ENCODE measurements at regions not wholly inside any gene's neighbourhood (a gene's known extent, or its start where the extent isn't known, plus 50 kb on each side); places are given as distances from the start of the nearest gene placed in this dataset.

- TF ChIP-seq CTCF (IDR thresholded peaks at IDR 0.05 in 2 of 3, conservative IDR thresholded peaks at IDR 0.05 in 1 of 3; ENCODE audit: insufficient read depth in 2 of 3, low read depth in 1 of 3, low read length in 3 of 3): peak; percentile 64 to 68 (median 64)
These were observed 215.3 kb upstream of the TTC29 start (continued) for GRCh38 chr4:147160908-147161513.

- Histone ChIP-seq H3K36me3 (ENCODE audit: control insufficient read depth, insufficient read depth, low read length) (no peaks in the 10 kb centered on the region), H3K9ac (ENCODE audit: insufficient read depth in 1 of 2, low read depth in 2 of 2, low read length in 2 of 2) (no peak overlapping the region), H2AFZ (ENCODE audit: low read depth, low read length) (no peak overlapping the region), H3K4me3 (no peak overlapping the region), H3K27me3 (ENCODE audit: control insufficient read depth in 2 of 2, insufficient read depth in 2 of 2, low read length in 2 of 2) (peaks cover 0 to under 1% of the 10 kb centered on the region in 2 experiments; a peak in 1 of 5 replicates), H3K9me3 (replicated peaks; ENCODE audit: control insufficient read depth, insufficient read depth, low read depth, low read length) (no peaks in the 10 kb centered on the region), H3K9me1 (ENCODE audit: control insufficient read depth, insufficient read depth, low read length) (no peaks in the 10 kb centered on the region), H4K20me1 (replicated peaks; ENCODE audit: control insufficient read depth, insufficient read depth, low read length) (no peaks in the 10 kb centered on the region), H3K27ac (ENCODE audit: extremely low read depth, low read depth, low read length) (no peak overlapping the region), H3K4me2 (ENCODE audit: insufficient read depth, low read length) (no peak overlapping the region), H3K79me2 (ENCODE audit: control insufficient read depth, insufficient read depth, low read length) (no peaks in the 10 kb centered on the region), H3K4me1 (replicated peaks in 1 of 2; ENCODE audit: control insufficient read depth in 2 of 2, insufficient read depth in 2 of 2, low read length in 2 of 2) (peaks cover 0 to under 1% of the 10 kb centered on the region in 2 experiments; a peak in 1 of 5 replicates)
- in situ Hi-C loops (cut with MboI) (loop anchor here (10.0 kb wide), 1 partner anchor 431 kb away; no protein-coding TSS in a partner anchor), intact Hi-C loops (cut with micrococcal nuclease) (loop anchor here (5.0 kb wide), 1 partner anchor 704 kb away; no protein-coding TSS in a partner anchor)
- no TSS peak for BruUV-seq (replicated peaks)
- ChIA-PET POLR2A (no interaction called here), CTCF (ENCODE audit: low intra/inter-chr PET ratio) (no interaction called here)
- ATAC-seq: no peak
- no peak for FAIRE-seq
- no peak for DNase-seq (ENCODE audit: extremely low read depth in 1 of 4, low spot score in 3 of 4)
- no peak for TF ChIP-seq WHSC1 (IDR thresholded peaks at IDR 0.05; ENCODE audit: low read length)
- TF ChIP-seq XRCC4 (IDR thresholded peaks at IDR 0.05; ENCODE audit: extremely low read depth, insufficient read depth, insufficient read length): no peak
- no peak for TF ChIP-seq SREBF1 (IDR thresholded peaks at IDR 0.05; ENCODE audit: borderline replicate concordance, low read depth, low read length)
- TF ChIP-seq TRIM24 (IDR thresholded peaks at IDR 0.05): no peak
- TF ChIP-seq GMEB1 (CRISPR knock-in tag; IDR thresholded peaks at IDR 0.05): no peak
- no peak for TF ChIP-seq JUNB (CRISPR knock-in tag; conservative IDR thresholded peaks at IDR 0.05)
- no peak for TF ChIP-seq CTBP1 (IDR thresholded peaks at IDR 0.05; ENCODE audit: borderline replicate concordance)
- TF ChIP-seq CREB5 (CRISPR knock-in tag; IDR thresholded peaks at IDR 0.05): no peak
- no peak for TF ChIP-seq NFE2 (IDR thresholded peaks at IDR 0.05; ENCODE audit: low read depth)
- no peak for TF ChIP-seq ZNF165 (CRISPR knock-in tag; IDR thresholded peaks at IDR 0.05; ENCODE audit: borderline replicate concordance)
- no peak for TF ChIP-seq ZNF324 (CRISPR knock-in tag; IDR thresholded peaks at IDR 0.05)
- no peak for TF ChIP-seq CSDE1 (IDR thresholded peaks at IDR 0.05)
- TF ChIP-seq KLF6 (CRISPR knock-in tag; IDR thresholded peaks at IDR 0.05; ENCODE audit: borderline replicate concordance): no peak
- TF ChIP-seq FOXA1 (IDR thresholded peaks at IDR 0.05; ENCODE audit: borderline replicate concordance): no peak
- no peak for TF ChIP-seq ZNF76 (CRISPR knock-in tag; IDR thresholded peaks at IDR 0.05; ENCODE audit: borderline replicate concordance)
- TF ChIP-seq ZNF232 (CRISPR knock-in tag; IDR thresholded peaks at IDR 0.05): no peak
These were observed 217.6 kb upstream of the TTC29 start for GRCh38 chr4:147163311-147163710.
